RWPE2 (cell line): ENCODE measurements at regions not wholly inside any gene's neighbourhood (a gene's known extent, or its start where the extent isn't known, plus 50 kb on each side); places are given as distances from the start of the nearest gene placed in this dataset.

ENCODE experiments used
- ATAC-seq: fragments of 200-7000 bp; cut with Tn5 transposase; 3 replicates; pipeline ENCODE4 v1.9.1; 2021; ENCODE audit warnings: low read depth
- DNase-seq: peaks from one replicate; pipeline ENCODE4 v3.0.0-alpha.2; 2020; ENCODE audit warnings: low spot score
- H3K27ac ChIP-seq: fragments of 450-650 bp; 2 replicates; pipeline ENCODE4 v1.5.1; 2017; ENCODE audit warnings: mild to moderate bottlenecking; ENCODE audit not compliant: poor library complexity, severe bottlenecking
- H3K27me3 ChIP-seq: fragments of 250-450 bp; sonication (Bioruptor Pico); 2 replicates; pipeline ENCODE4 v1.5.1; 2021; ENCODE audit warnings: mild to moderate bottlenecking, moderate library complexity; ENCODE audit not compliant: insufficient read depth, poor library complexity, severe bottlenecking
- H3K36me3 ChIP-seq: fragments of 250-450 bp; sonication (Bioruptor Pico); 2 replicates; pipeline ENCODE4 v1.5.1; 2020; ENCODE audit warnings: low read depth, mild to moderate bottlenecking, moderate library complexity
- H3K4me1 ChIP-seq: fragments of 250-450 bp; sonication (Bioruptor Pico); 2 replicates; pipeline ENCODE4 v1.5.1; 2021; ENCODE audit warnings: mild to moderate bottlenecking, moderate library complexity; ENCODE audit not compliant: insufficient read depth, poor library complexity, severe bottlenecking
- H3K4me3 ChIP-seq: fragments of 250-450 bp; sonication (Bioruptor Pico); 2 replicates; pipeline ENCODE4 v1.5.1; 2021; ENCODE audit warnings: mild to moderate bottlenecking, moderate library complexity; ENCODE audit not compliant: severe bottlenecking
- H3K9me3 ChIP-seq: fragments of 250-450 bp; sonication (Bioruptor Pico); 2 replicates; pipeline ENCODE4 v1.5.1; 2021; ENCODE audit warnings: mild to moderate bottlenecking, moderate library complexity; ENCODE audit not compliant: severe bottlenecking
- CTCF ChIP-seq: fragments of 450-650 bp; IDR thresholded peaks from one replicate; pipeline ENCODE4 v1.5.1; 2017; ENCODE audit warnings: mild to moderate bottlenecking, moderate library complexity; ENCODE audit not compliant: poor library complexity, severe bottlenecking

- Histone ChIP-seq H3K9me3 (no peaks in the 10 kb centered on the region), H3K4me1 (peaks cover 1% of the 10 kb centered on the region), H3K36me3 (no peaks in the 10 kb centered on the region), H3K27me3 (no peaks in the 10 kb centered on the region), H3K27ac (no peak overlapping the region), H3K4me3 (no peak overlapping the region)
- no peak for TF ChIP-seq CTCF
- ATAC-seq (no peak), DNase-seq (no peak)
Observed at GRCh38 chr1:182195733-182196132, 134.2 kb upstream of the ZNF648 start.

- Histone ChIP-seq H3K4me1 (no peaks in the 10 kb centered on the region), H3K27ac (no peak overlapping the region), H3K4me3 (no peak overlapping the region), H3K9me3 (no peaks in the 10 kb centered on the region), H3K36me3 (no peaks in the 10 kb centered on the region), H3K27me3 (no peaks in the 10 kb centered on the region)
- ATAC-seq = no peak
- DNase-seq = no peak
- TF ChIP-seq CTCF = no peak
Observed at GRCh38 chr1:182193908-182194550, 132.5 kb upstream of the ZNF648 start.

- no peaks in the 10 kb centered on the region for H3K36me3 ChIP-seq
- ATAC-seq = no peak
- no peak for TF ChIP-seq CTCF
Observed at GRCh38 chr1:182192966-182193365, 131.5 kb upstream of the ZNF648 start.

GRCh38 chr1:182192215-182192614 lies 130.7 kb upstream of the ZNF648 start:
- no peak overlapping the region for H3K27ac ChIP-seq
- ATAC-seq = no peak

More at GRCh38 chr1:182192966-182193365, 131.5 kb upstream of the ZNF648 start:
- H3K27me3 ChIP-seq = no peaks in the 10 kb centered on the region
- no peaks in the 10 kb centered on the region for H3K4me1 ChIP-seq
- DNase-seq = no peak
- no peaks in the 10 kb centered on the region for H3K9me3 ChIP-seq
- no peak overlapping the region for H3K27ac ChIP-seq
- H3K4me3 ChIP-seq = no peak overlapping the region

More at GRCh38 chr1:182192215-182192614, 130.7 kb upstream of the ZNF648 start:
- H3K27me3 ChIP-seq = no peaks in the 10 kb centered on the region
- H3K9me3 ChIP-seq = no peaks in the 10 kb centered on the region
- no peak for TF ChIP-seq CTCF
- no peak overlapping the region for H3K4me3 ChIP-seq
- no peaks in the 10 kb centered on the region for H3K4me1 ChIP-seq
- H3K36me3 ChIP-seq = no peaks in the 10 kb centered on the region
- no peak for DNase-seq
